Glomerular visceral epithelial cell (primary cell): ENCODE measurements at regions not wholly inside any gene's neighbourhood (a gene's known extent, or its start where the extent isn't known, plus 50 kb on each side); places are given as distances from the start of the nearest gene placed in this dataset.
"Not testable (repeated sequence)": the region's sequence is repeated elsewhere in the genome, so short reads cannot be mapped to it uniquely, and the experiment has no call there.

Source experiments
- DNase-seq: peaks from one replicate; pipeline ENCODE4 v3.0.0-alpha.2; 2016; ENCODE audit errors: extremely low spot score

GRCh38 chr14:34381304-34381703 lies 80.7 kb downstream of the SPTSSA start:
- not testable (repeated sequence) for DNase-seq

- no peak for DNase-seq
Measured at GRCh38 chr14:34380471-34380845, 81.6 kb downstream of the SPTSSA start.

GRCh38 chr14:34379816-34380470 lies 82.1 kb downstream of the SPTSSA start:
- DNase-seq = no peak

GRCh38 chr14:34376649-34377267 lies 85.3 kb downstream of the SPTSSA start:
- no peak for DNase-seq

- DNase-seq = peak; percentile 13
Measured at GRCh38 chr14:34374998-34375740, 86.9 kb downstream of the SPTSSA start.

GRCh38 chr14:34373191-34373590 lies 88.8 kb downstream of the SPTSSA start:
- no peak for DNase-seq

GRCh38 chr14:34372786-34373185 lies 89.3 kb downstream of the SPTSSA start:
- DNase-seq = no peak

GRCh38 chr14:34369648-34370030 lies 92.4 kb downstream of the SPTSSA start:
- no peak for DNase-seq

- DNase-seq = no peak
Measured at GRCh38 chr14:34368971-34369647, 92.9 kb downstream of the SPTSSA start.

- no peak for DNase-seq
Measured at GRCh38 chr14:34368115-34368970, 93.7 kb downstream of the SPTSSA start.

GRCh38 chr14:34365309-34365915 lies 96.6 kb downstream of the SPTSSA start:
- DNase-seq = no peak

- DNase-seq = no peak
Measured at GRCh38 chr14:34364201-34364600, 97.8 kb downstream of the SPTSSA start.

GRCh38 chr14:34363733-34364134 lies 98.3 kb downstream of the SPTSSA start:
- no peak for DNase-seq

GRCh38 chr14:34362641-34363251 lies 99.3 kb downstream of the SPTSSA start:
- DNase-seq = no peak

- no peak for DNase-seq
Measured at GRCh38 chr14:34361504-34362011, 100.5 kb downstream of the SPTSSA start.

- no peak for DNase-seq
Measured at GRCh38 chr14:34359420-34360117, 102.5 kb downstream of the SPTSSA start.

GRCh38 chr14:34356264-34356654 lies 105.8 kb downstream of the SPTSSA start:
- peak; percentile 48 for DNase-seq

- DNase-seq = peak; percentile 68
Measured at GRCh38 chr14:34355584-34356263, 106.3 kb downstream of the SPTSSA start.

GRCh38 chr14:34354556-34354955 lies 107.5 kb downstream of the SPTSSA start:
- DNase-seq = no peak
